Memory B cell (primary cell): ENCODE measurements at regions not wholly inside any gene's neighbourhood (a gene's known extent, or its start where the extent isn't known, plus 50 kb on each side); places are given as distances from the start of the nearest gene placed in this dataset.

Experiments used
- ATAC-seq: fragments of 150-1000 bp; cut with Tn5 transposase; 2 replicates; pipeline ENCODE4 v1.10.0; 2021; ENCODE audit warnings: low read depth, mild to moderate bottlenecking, moderate library complexity
- DNase-seq, 2 donors: peaks; one replicate each; pipeline ENCODE4 v3.0.0; 2022; ENCODE audit warnings: low spot score in 2 of 2
- H3K27ac Mint-ChIP-seq: one replicate; pipeline ENCODE4 v1.8.0; 2022; ENCODE audit warnings: mild to moderate bottlenecking, moderate library complexity, mixed read lengths
- H3K27me3 Mint-ChIP-seq: one replicate; pipeline ENCODE4 v1.8.0; 2022; ENCODE audit warnings: mixed read lengths
- H3K36me3 Mint-ChIP-seq: one replicate; pipeline ENCODE4 v1.8.0; 2022; ENCODE audit warnings: mild to moderate bottlenecking, mixed read lengths
- H3K4me1 Mint-ChIP-seq: one replicate; pipeline ENCODE4 v1.8.0; 2022; ENCODE audit warnings: mixed read lengths
- H3K4me3 Mint-ChIP-seq: one replicate; pipeline ENCODE4 v1.8.0; 2022; ENCODE audit warnings: mild to moderate bottlenecking, moderate library complexity, mixed read lengths
- H3K9me3 Mint-ChIP-seq: one replicate; pipeline ENCODE4 v1.8.0; 2022; ENCODE audit warnings: mixed read lengths

DNA sequence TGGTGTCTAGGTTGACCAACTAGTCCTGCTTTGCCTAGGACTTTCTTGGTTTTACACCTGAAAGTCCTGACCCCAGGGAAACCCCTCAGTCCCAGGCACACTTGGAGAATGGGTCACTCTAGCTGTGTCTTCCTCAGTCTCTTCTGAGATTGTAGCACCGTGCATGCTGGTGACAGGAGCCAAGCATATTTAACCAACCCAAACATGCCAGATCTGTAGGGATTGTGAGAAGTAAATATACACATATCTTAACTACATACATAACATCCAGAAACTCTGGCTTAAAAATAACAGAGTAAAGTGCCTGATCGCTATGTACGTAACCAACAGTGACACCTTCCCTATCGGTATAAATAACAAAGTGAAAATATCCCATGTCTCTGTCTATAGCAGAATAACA, 158.1 kb downstream of the HAPSTR1 start:
- ATAC-seq = no peak
- no peaks in the 10 kb centered on the region for H3K4me1 Mint-ChIP-seq
- H3K9me3 Mint-ChIP-seq = no peaks in the 10 kb centered on the region
- no peak overlapping the region for H3K27ac Mint-ChIP-seq
- no peak for DNase-seq
- peaks cover 18% of the 10 kb centered on the region for H3K27me3 Mint-ChIP-seq
- no peaks in the 10 kb centered on the region for H3K36me3 Mint-ChIP-seq
- no peak overlapping the region for H3K4me3 Mint-ChIP-seq

DNA sequence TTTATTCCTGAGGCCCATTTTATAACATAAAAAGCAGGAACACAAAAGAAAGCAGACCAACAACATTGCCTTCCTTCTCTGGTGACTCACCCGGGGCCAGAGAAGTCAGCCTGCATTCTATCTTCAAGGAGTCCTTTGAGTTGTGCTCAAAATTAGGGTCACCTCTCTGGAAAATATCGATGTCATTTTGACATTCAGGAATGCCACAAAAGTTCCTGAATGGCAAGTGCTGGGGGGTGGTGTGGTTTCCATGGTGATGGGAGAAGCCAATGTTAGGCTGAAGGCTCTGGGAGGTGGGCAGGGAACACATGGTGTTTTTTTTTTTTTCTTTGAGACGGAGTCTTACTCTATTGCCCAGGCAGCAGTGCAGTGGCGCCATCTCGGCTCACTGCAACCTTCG, 159.6 kb downstream of the HAPSTR1 start:
- Mint-ChIP-seq H3K4me3 (no peak overlapping the region), H3K27me3 (peaks cover 19% of the 10 kb centered on the region), H3K9me3 (no peaks in the 10 kb centered on the region), H3K4me1 (no peaks in the 10 kb centered on the region), H3K36me3 (no peaks in the 10 kb centered on the region), H3K27ac (no peak overlapping the region)
- no peak for DNase-seq
- no peak for ATAC-seq

DNA sequence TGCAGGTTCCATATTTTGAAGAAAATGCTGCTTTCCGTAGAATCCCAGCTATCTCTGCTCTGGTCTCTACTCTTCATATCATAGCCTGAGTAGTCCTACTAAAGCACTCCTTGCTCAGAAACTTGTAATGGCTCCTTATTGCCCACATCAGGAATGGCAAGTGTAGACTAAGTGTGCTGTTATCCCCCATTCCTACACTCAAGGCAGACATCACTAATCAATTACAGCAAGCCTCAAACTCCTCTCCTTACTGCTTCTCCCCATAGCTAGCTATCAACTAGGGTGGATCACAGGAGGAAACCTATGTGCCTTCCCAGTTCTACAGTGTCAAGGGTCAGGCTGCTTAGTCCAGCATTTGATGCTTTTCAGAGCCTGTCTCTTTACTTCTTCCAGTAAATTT, 163.4 kb downstream of the HAPSTR1 start:
- Mint-ChIP-seq H3K9me3 (no peaks in the 10 kb centered on the region), H3K36me3 (no peaks in the 10 kb centered on the region), H3K27ac (no peak overlapping the region), H3K4me3 (no peak overlapping the region), H3K27me3 (peaks cover 23% of the 10 kb centered on the region), H3K4me1 (no peaks in the 10 kb centered on the region)
- DNase-seq (no peak), ATAC-seq (no peak)

DNA sequence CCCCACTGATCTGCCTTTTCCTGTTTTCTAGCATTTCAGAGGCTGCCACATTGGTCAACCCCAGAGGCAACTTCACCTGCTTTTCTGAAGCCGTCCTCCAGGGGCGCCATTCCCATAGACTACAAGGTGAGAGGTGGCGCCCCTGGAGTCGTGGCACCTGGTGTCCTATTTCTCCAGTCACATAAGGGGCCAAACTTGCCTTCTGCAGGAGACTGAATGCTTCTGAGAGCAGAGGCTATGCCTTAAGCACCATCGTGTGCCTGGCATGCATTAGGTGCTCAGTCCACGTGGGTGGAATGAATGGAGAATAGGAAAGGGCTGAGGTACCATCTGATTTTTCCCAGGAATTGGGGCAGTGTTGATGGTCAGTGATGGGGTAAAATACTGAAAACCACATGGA, 164.8 kb downstream of the HAPSTR1 start:
- ATAC-seq (no peak), DNase-seq (no peak)
- no peaks in the 10 kb centered on the region for H3K36me3 Mint-ChIP-seq
- no peak overlapping the region for H3K27ac Mint-ChIP-seq
- H3K27me3 Mint-ChIP-seq = peaks cover 25% of the 10 kb centered on the region
- H3K9me3 Mint-ChIP-seq = no peaks in the 10 kb centered on the region
- no peak overlapping the region for H3K4me3 Mint-ChIP-seq
- no peaks in the 10 kb centered on the region for H3K4me1 Mint-ChIP-seq

DNA sequence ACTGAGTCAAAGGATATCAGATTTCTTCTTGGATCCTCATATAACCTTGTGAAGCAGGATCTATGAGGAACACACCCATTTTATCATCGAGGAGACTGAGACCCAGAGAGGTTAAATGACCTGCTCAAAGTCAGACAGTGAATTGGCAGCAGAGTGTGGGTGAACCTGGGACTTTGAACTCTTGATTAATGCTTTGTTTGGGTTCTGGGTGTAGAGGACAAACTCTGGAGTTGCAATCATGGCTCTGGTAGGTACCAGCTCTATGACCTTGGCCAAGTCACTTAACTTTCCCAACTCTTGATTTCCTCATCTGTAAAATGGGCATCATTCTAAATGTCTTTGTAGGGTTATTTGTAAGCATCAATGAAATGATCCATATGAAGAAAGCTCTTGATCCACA, 166.4 kb downstream of the HAPSTR1 start:
- no peaks in the 10 kb centered on the region for H3K9me3 Mint-ChIP-seq
- H3K27me3 Mint-ChIP-seq = peaks cover 13% of the 10 kb centered on the region
- DNase-seq (no peak), ATAC-seq (no peak)
- H3K4me1 Mint-ChIP-seq = no peaks in the 10 kb centered on the region
- no peaks in the 10 kb centered on the region for H3K36me3 Mint-ChIP-seq
- no peak overlapping the region for H3K27ac Mint-ChIP-seq
- no peak overlapping the region for H3K4me3 Mint-ChIP-seq

DNA sequence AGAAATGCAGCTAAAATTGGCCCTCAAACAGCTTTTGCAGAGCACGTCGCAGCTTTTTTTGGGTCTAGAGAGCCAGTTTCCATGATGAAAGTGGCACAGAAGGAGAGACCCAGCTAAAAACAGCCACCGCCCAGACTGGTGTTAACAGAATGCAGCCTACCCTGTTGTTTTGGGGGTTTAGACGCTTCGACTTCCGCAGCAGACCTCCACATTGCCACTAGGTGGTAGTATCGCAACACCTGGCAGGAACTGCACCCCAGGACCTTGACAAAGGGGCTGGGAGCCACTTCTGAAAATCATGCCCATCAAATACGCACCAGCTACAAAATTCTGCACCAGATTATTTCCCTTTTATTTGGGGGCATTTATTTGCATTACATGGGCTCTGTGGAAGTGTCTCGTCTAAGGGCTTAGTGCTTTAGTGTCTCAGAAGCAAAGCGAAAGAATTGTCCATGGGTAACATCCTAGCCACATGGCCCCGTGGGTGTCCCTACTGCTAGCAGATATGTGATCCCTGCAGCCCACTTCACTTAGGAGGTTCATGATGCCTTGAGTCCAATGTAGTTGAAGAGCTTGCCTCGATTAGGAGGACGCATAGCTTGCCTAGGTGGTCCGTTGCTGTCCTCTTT, 167.1 kb downstream of the HAPSTR1 start:
- H3K27me3 Mint-ChIP-seq = peaks cover 13% of the 10 kb centered on the region
- ATAC-seq = peak; percentile 59
- DNase-seq = peak in 1 of 2 donors; percentile 12

DNA sequence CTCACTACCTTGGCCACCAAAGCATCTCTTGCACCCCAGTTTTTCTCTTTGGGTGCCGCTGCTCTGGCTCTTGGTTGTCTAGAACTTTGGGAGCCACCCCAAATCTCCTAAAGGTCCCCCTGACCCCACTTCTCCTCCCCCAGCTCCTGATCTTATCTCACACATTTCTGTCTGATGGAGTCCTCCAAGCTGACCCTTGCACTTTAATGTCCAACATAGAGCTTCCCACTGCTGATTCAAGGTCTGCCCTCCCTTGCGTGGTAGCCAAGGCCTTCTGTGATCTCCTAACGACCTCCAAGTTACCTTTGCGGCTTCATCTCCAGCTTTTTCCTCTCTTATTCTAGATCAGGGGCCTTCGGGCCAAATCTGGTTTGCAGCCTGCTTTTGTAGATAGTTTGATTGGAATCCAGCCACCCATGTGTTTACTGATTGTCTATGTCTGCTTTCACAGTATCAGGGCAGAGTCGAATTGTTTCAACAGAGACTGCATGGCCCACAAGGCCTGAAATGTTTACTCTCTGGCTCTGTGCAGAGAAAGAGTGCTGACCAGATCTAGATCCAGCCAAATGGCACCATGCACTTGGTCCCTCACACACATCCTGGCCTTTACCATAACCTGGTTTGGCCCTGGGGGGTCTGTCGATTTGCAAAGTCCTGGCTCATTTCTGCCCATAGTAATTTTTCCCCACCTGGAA, 168.6 kb downstream of the HAPSTR1 start:
- Mint-ChIP-seq H3K9me3 (no peaks in the 10 kb centered on the region), H3K36me3 (no peaks in the 10 kb centered on the region), H3K4me3 (no peak overlapping the region), H3K27ac (no peak overlapping the region), H3K4me1 (peaks cover 3% of the 10 kb centered on the region), H3K27me3 (peaks cover 8% of the 10 kb centered on the region)
- DNase-seq (no peak), ATAC-seq (no peak)

More for the DNA sequence above, 167.1 kb downstream of the HAPSTR1 start:
- no peaks in the 10 kb centered on the region for H3K9me3 Mint-ChIP-seq
- no peaks in the 10 kb centered on the region for H3K4me1 Mint-ChIP-seq
- no peak overlapping the region for H3K27ac Mint-ChIP-seq
- H3K36me3 Mint-ChIP-seq = no peaks in the 10 kb centered on the region
- H3K4me3 Mint-ChIP-seq = no peak overlapping the region

DNA sequence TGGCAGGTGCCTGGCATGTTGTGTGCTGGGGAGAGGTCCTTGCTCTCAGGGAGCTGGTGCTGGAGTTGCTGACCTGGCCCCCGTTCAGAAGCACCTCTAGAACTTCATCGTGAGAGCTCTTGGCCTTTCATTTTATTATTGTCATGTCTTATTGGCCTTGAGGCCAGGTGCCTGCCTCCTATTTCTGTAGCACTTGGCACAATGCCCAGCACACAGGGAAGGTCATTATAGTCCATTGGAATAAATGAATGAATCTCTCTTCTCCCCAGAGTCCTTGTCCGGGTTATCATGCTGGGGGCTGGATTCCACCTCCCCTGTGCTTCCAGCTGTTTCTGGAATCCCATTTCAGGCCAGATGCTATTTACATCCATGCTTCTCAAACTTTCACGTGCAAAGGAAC, 169.2 kb downstream of the HAPSTR1 start:
- H3K9me3 Mint-ChIP-seq = no peaks in the 10 kb centered on the region
- no peak overlapping the region for H3K27ac Mint-ChIP-seq
- ATAC-seq = no peak
- H3K36me3 Mint-ChIP-seq = no peaks in the 10 kb centered on the region
- no peak overlapping the region for H3K4me3 Mint-ChIP-seq
- H3K4me1 Mint-ChIP-seq = peaks cover 3% of the 10 kb centered on the region
- DNase-seq = no peak
- peaks cover 8% of the 10 kb centered on the region for H3K27me3 Mint-ChIP-seq

DNA sequence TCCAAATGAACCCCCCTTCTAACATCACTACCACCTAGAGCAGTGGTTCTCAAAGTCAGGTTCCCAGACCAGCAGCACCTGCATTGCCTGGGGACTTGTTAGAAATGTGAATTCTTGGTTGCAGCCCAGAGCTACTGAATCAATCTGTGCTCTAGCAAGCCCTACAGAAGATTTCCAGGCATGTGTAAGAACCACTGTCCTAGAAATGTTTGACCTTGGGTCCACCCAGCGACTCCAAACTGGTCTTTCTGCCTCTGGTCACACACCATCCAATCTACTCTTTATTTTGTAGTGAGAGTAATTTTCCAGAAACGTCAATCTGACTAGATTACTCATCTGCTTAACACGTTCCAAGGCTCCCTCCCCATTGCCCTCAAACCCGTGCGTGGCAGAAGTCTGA, 169.9 kb downstream of the HAPSTR1 start:
- Mint-ChIP-seq H3K4me3 (no peak overlapping the region), H3K9me3 (no peaks in the 10 kb centered on the region), H3K27me3 (peaks cover 10% of the 10 kb centered on the region), H3K36me3 (no peaks in the 10 kb centered on the region), H3K4me1 (peaks cover 3% of the 10 kb centered on the region), H3K27ac (no peak overlapping the region)
- ATAC-seq (no peak), DNase-seq (no peak)

DNA sequence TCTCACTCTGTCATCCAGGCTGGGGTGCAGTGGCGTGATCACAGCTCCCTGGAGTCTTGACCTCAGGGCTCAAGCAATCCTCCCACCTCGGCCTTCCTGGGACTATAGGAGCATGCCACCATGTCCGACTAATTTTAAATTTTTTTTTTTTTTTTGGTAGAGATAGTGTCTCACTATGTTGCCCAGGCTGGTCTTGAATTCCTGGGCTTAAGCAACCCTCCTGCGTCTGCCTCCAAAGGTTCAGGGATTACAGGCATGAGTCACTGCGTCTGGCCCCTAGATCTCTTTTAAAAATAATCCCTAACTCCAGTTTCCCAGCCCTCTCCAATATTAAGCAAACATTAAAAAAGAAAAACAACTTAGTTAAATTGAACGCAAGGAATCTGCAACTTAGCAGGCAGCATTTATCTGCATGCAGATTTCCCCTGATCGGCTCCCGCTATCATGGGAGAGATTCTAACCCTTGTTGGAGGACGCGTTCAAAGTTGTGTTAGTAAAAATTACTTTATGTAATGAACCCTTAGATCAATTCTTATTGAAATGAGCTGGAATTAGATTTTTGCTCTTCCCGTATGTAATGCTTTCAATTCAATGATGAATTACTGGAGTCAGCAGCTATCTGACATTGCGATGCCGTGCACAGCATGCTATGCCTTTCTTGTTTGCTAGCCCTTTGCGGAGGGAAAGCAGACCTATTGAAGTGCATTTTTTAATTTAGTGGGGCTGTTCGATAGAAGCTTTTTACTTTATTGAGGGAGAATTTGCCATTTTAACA, 171.7 kb downstream of the HAPSTR1 start:
- ATAC-seq = no peak

DNA sequence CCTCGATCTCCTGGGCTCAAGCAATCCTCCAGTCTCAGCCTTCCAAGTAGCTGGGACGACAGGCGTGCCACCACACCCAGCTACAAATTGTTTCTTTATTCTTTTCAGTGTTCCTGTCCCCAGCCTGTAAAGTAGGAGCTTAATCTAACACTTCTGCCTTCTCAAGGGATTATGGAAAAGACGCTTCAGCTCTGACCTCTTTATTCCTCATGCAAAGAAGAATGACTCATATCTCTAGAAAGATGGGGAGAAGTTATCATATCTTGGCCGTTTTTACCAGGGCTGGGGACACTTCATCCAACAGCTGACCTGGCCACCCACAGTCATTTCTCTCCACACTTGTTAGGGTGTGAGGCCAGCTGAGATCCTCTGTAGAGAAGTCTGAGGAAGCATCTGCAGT, 172.6 kb downstream of the HAPSTR1 start:
- no peaks in the 10 kb centered on the region for H3K36me3 Mint-ChIP-seq
- no peaks in the 10 kb centered on the region for H3K9me3 Mint-ChIP-seq
- no peak overlapping the region for H3K4me3 Mint-ChIP-seq
- peaks cover 3% of the 10 kb centered on the region for H3K4me1 Mint-ChIP-seq
- no peak overlapping the region for H3K27ac Mint-ChIP-seq
- DNase-seq (no peak), ATAC-seq (no peak)
- H3K27me3 Mint-ChIP-seq = peaks cover 11% of the 10 kb centered on the region

More for the DNA sequence above, 171.7 kb downstream of the HAPSTR1 start:
- no peak overlapping the region for H3K27ac Mint-ChIP-seq
- DNase-seq = no peak
- no peaks in the 10 kb centered on the region for H3K9me3 Mint-ChIP-seq
- no peaks in the 10 kb centered on the region for H3K36me3 Mint-ChIP-seq
- H3K4me1 Mint-ChIP-seq = peaks cover 3% of the 10 kb centered on the region
- H3K27me3 Mint-ChIP-seq = peaks cover 9% of the 10 kb centered on the region
- no peak overlapping the region for H3K4me3 Mint-ChIP-seq

DNA sequence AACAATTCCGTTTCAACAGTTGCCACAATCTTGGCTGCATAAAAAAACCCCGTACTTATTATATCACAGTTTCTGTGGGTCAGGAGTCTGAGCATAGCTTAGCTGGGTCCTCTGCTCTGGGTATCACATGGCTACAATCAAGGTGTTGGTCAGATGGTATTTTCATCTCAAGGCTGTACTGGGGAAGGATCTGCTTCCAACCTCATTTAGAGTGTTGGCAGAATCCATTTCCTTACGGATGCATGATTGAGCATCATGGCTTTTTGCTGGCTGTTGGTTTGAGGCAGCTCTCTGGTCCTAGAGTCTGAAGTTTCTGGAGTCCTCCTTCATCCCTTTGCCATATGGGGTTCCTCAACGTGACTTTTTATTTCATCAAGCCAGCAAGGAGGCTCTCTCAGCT, 177.0 kb downstream of the HAPSTR1 start:
- Mint-ChIP-seq H3K4me3 (no peak overlapping the region), H3K27ac (no peak overlapping the region), H3K36me3 (no peaks in the 10 kb centered on the region), H3K9me3 (peaks cover 4% of the 10 kb centered on the region), H3K27me3 (peaks cover 18% of the 10 kb centered on the region), H3K4me1 (peaks cover 3% of the 10 kb centered on the region)
- ATAC-seq = no peak
- DNase-seq = no peak

DNA sequence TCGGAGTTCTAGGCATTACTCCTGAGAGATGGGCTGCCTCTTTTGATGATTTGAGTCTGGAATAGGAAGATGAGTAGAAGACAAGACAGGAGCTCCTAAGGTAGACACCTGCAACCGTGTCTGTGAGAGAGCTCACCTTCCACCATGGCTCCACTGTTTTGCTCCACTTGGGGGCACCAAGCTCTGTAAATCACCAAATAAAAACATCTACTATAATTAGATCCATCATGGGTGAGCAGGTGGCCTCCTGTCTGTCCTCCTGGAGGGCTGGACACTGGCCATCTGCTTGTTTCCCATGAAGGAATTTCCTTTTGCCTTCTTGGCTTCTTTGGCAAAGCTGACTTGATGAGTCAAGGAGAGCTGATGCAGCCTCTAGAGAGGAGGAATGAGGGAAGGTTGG, 179.0 kb downstream of the HAPSTR1 start:
- Mint-ChIP-seq H3K36me3 (no peaks in the 10 kb centered on the region), H3K27ac (no peak overlapping the region), H3K9me3 (peaks cover 4% of the 10 kb centered on the region), H3K4me1 (no peaks in the 10 kb centered on the region), H3K4me3 (no peak overlapping the region), H3K27me3 (peaks cover 20% of the 10 kb centered on the region)
- no peak for DNase-seq
- no peak for ATAC-seq

DNA sequence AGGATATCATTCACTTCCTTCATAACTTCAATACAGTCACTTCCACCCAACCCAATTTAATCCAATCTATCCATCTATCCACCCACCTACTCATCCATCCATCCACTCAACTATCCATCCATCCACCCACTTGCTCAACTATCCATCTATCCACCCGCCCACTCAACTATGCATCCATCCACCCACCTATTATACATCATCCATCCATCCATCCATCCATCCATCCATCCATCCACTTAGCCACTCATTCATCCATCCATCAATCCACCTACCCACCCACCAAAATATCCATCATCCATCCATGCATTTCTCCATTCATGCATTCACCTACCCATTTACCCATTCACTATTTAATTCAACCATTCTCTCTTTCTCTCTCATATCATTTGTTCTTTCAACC, 179.5 kb downstream of the HAPSTR1 start:
- ATAC-seq (no peak), DNase-seq (no peak)
- no peaks in the 10 kb centered on the region for H3K36me3 Mint-ChIP-seq
- H3K4me3 Mint-ChIP-seq = no peak overlapping the region
- H3K4me1 Mint-ChIP-seq = no peaks in the 10 kb centered on the region
- no peak overlapping the region for H3K27ac Mint-ChIP-seq
- peaks cover 4% of the 10 kb centered on the region for H3K9me3 Mint-ChIP-seq
- peaks cover 17% of the 10 kb centered on the region for H3K27me3 Mint-ChIP-seq
